Right ventricle myocardium superior (tissue), 1 donor: ENCODE measurements at regions not wholly inside any gene's neighbourhood (a gene's known extent, or its start where the extent isn't known, plus 50 kb on each side); places are given as distances from the start of the nearest gene placed in this dataset.

Source experiments
- ATAC-seq: fragments of 200-7000 bp; cut with Tn5 transposase; one replicate; pipeline ENCODE4 v1.9.1; 2020; ENCODE audit warnings: mild to moderate bottlenecking; ENCODE audit not compliant: poor library complexity
- DNase-seq: peaks from one replicate; pipeline ENCODE4 v3.0.0-alpha.2; 2020
- intact Hi-C: fragments of 100-400 bp; cut with DNase I; formaldehyde crosslinking; loops from one replicate; pipeline ENCODE4 v1.11.2; 2022
- donor health status: DM: no; HTN: yes; CAD: no; lungs with severe emphysema.

DNA sequence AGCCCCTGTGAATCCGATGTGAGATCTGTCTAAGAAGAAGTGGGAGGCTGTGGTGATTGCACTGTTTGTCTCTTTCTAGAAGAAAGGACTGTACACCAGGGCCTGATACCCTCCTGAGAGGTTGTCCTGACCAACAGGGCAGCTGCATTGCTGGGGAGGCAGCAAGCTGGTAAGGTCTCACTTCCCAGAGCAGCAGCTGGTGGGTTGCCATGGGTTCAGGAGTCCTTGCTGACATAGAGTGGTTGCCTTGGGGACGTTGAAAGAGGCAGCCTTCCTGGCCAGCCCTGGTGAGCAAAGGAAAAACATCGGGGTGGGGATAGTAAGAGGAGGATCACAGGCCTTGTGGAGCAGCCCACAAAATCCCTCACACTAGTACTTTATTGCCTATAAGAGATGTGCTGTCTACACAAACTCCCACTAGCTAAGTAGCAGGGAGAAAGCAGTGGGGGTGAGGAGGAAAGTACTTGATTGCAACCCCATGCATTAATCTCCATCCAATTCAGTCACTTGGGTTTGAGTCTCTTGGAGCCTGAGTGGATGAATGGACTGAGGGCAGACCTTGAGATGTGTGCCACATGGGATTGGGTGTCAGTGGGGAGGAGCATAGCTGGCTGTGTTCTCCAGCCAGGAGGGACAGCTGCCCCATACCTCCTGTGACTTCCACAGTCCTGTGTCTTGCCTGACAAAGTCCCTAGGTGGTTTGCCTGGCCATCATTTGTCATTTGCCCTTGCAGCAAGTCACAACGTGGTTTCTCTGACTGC lies 143.8 kb upstream of the RPL38 start:
- DNase-seq, result no peak
- no peak for ATAC-seq
- intact Hi-C loops, result no loop called here

DNA sequence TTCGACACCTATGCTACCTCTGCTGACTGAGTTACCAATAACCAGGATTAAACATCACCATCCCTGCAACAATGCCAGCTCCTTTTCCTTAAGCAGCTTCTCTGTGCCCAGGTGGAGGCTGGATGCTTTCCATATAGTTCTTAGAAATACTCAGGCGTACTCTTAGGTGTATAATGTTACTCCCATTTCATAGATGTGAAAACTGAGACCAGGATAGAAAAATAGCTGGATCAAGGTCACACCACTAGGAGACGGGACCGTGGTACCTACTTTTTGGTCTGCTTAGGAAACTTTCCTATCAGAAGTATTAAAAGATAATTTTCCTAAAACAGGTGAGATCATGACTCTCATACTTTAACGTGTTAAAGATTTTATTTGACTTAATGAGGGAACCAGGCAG lies 141.7 kb upstream of the RPL38 start:
- no peak for DNase-seq
- intact Hi-C loops, result no loop called here
- ATAC-seq, result no peak

DNA sequence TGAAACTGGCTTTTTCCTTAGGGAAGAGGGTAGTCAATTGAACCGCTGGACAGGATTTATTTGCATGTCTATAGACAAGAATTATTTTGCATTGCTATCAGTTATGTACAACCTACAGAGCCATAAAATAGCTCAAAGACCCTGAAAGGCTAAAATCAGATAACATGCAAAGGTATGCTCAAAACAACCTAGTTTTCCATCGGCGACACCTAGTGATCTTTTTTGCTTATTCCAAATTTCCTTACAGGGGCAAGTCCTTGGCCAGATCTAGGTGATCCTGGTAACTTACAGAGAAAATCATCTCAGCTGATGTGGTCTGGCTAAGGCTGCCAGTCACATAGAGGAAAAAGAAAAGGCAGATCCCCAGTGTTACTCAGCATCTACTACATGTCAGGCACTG lies 141.2 kb upstream of the RPL38 start:
- DNase-seq (no peak), ATAC-seq (no peak)
- intact Hi-C loops, result no loop called here

DNA sequence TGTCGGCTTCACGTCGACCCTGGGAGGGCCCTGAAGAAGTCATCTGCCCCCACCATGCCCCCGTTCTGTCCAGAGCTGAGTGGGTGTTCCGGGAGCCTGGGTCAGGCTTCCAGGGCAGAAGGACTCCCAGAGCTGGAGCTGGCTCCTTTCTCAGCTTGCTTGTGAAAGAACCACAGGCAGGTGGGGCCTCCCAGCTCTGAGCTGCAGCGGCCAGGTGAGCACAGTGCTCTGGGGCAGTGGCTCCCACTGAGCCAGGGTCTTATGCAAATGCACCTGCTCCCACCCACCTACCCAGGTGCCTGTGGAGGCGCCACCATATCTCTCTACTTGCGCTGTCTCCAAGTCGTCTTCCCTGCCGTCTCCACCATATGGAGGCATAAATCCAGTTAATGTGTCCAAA lies 140.0 kb upstream of the RPL38 start:
- DNase-seq, result no peak
- intact Hi-C loops, result no loop called here
- no peak for ATAC-seq

DNA sequence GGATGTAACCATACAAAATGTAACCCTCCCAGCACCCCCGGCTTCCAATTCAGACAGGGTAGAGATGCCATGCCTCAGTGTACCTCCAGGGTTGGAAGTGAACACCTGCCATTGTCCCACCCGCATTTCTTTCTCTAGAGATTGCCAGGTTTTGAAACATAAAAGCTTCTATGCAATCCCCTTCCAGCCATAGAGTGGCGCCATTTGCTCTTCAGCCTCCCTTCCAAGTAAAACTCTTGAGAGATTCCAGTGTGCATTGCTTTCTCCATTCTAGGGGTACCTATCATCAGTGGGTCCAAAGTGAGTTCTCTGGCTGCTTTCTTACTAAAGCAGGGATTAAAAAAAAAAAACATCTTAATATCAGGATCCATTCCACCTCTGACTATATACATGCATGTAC lies 133.1 kb upstream of the RPL38 start:
- intact Hi-C loops, result no loop called here
- DNase-seq, result no peak
- no peak for ATAC-seq

DNA sequence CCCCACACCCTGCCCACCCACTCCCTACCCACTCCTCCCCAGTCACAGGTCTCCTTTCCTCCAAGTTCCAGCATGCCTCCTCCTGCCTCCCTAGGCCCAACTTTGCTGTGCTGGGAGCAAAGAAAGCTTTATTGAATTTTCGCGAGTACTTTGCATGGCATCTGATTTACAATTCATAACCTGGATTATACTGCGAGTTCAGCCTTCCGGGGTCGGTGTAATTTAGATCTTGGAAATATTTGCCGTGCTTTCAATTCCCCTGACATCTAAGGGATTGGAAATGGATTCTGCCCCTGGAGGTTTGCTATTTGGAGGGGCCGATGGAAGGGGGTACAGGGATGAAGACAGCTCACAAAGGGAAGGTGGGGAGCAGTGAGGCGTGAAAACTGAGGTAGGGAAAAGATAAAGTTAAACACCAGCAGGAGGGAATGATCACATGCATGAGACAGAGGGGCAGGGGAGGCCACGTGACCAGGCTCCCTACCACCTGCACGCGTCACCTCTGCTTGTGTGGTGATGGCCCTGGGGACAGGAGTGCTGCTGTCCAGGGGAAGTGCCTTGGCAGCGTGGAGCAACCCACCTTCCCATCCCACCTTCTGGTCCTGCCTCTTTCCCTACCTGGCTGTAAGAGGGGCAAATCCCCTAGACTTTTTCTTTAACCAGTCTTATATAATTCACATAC lies 132.3 kb upstream of the RPL38 start:
- ATAC-seq (no peak), DNase-seq (no peak)
- intact Hi-C loops, result no loop called here

DNA sequence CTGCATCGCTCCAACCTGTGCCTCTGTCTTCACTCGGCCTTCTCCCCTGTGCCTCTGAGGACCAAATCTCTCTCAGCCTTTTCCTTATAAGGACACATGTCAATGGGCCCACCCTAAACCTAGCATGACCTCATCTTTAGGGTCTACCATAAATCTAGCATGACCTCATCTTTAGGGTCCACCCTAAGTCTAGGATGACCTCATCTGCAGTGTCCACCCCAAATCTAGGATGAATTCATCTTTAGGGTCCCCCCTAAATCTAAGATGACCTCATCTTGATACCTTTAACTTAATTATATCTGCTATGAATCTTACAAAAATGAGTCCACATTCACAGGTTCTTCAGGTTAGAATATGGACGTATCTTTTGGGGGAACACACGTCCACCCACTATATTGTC lies 131.1 kb upstream of the RPL38 start:
- ATAC-seq, result no peak
- DNase-seq, result no peak
- intact Hi-C loops, result no loop called here

DNA sequence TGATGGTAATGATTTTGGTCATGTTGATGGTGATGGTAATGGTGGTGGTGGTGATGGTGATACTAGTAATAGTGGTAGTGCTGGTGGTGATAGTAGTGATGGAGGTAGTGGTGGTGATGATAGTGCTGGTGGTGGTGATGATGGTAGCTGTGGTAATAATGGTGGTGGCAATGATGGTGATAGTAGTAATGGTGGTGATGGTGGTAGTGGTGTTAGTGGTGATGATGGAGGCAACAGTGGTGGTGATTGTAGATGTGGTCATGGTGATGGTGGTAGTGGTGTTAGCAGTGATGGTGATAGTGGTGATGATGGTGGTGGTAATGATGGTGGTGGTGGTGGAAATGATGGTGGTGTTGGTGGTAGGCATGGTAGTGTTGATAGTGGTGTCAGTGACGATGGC lies 127.0 kb upstream of the RPL38 start:
- intact Hi-C loops, result no loop called here
- DNase-seq, result no peak
- no peak for ATAC-seq

DNA sequence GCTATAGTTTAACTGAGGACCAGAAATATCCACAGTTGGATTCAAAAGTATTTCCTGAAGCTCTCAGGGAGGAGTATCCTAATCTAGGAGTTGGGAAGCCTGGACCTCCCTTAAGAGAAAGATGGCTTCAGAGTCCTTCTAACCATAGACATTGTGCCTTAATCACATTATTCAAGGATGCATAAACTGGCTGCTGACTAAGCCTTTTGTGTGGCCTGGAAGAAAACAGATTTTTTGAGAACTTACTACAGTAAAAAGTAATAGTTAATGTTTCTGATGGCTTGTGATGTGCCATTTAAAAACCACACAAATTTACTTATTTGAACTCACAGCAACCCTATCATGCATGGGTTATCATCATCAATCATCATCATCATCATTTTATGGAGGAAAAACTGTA lies 126.2 kb upstream of the RPL38 start:
- ATAC-seq (no peak), DNase-seq (no peak)
- intact Hi-C loops, result no loop called here

DNA sequence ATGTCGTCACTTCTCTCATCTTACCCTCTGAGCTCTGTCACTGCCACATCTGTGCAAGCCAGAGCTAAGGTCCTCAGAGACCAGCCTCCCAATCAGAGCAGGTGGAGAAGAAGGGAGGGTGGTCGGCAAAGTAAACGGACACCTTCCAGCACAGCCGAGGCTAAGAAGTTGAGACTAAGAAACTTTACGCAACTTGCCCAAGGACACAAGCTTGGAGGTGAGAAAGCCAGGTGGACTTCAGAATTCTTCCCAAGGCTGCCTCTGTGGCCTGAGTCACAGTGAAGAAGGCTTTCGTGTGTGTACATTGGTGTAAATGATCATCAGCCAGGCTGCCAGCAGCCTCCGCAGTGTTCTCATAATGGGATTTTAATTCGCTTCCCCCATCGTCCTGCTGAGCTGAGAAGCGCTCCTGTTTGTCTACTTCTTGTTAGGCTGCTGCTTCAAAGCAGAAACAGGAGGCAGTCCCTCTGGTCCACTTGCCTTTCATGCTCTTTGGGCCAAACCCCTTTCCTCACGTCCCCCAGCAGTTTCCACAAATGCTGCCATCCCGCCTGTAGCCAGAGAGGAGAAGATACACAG lies 125.0 kb upstream of the RPL38 start:
- DNase-seq (no peak), ATAC-seq (no peak)
- intact Hi-C loops, result no loop called here

DNA sequence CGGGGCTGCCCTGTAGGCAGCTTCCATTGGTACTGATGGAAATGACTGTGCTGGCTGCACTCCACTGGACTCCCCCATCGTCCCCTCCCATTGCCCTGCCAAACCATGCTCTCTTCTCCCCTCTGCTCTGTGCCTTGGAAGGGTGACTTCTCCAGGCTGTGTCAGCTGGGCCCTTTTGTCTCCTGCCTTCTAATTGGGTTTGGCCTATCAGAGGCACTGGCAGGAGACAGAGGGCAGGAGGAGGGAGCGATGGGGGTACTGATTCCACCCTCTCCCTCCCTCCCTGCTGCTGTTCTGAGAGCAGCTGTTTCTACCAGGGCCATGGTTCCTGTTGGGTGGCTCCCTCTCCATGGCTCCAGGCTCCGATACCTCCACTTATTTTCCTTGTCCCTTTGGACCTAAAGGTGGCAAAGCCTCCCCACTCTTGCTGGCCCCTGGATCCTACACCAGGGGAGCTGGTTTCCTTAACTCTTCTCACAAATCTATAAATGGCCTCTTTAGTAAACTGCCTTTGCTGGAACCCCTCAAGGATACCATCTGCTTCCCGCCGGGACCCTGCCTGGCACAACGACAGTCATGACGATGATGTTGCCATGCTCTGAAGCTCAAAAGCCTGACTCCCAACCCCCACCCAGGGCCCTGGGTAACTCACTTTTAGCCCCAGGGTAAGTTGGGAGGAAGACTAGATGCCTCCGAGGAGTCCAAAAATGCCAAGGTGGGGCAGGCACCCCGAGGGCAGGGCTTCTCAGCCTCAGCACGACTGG lies 123.8 kb upstream of the RPL38 start:
- ATAC-seq (no peak), DNase-seq (no peak)
- intact Hi-C loops, result no loop called here

DNA sequence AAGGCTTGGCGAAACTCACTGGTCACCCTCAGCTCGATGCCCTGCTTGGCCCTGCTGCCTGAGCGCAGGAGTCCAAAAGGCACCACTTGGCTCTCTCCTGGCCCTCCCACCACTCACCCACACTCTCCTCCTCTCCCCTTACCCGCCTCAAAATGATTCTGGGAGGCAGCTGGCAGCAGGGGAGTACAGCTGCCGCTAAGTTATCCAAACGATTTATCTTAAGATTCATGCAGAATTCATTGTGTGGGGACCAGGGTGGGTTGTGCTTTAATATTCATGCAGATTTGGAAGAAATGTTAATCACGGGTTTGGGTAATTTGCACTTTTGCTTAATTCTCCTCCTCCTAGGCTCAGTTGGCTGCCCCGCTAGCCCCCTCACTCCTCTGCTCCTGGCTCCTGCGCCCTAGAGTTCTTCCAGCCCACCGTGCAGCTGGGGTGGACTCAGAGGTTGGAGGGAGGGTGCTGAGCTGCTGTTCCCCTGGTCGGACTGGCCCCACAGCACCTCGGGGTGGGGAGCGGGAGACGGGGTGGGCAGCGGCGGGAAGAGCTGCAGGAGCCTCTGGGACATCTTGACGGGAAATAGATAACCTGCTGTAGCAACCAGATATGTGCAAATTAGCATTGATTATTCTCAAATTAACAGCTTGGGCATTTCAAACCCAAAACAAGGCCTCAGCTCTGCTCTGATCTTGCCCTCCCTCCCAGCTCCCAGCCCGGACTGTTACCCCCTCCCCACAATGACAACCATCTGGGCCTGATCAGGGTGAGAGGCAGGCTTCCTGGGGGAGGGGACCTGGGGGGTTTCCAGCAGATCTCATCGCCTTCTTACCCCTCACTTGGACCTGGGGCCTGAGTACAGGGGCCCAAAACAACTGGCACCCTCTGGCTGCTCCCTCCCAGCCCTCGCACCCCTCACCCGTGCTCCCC lies 122.6 kb upstream of the RPL38 start:
- intact Hi-C loops, result no loop called here
- no peak for ATAC-seq
- no peak for DNase-seq

DNA sequence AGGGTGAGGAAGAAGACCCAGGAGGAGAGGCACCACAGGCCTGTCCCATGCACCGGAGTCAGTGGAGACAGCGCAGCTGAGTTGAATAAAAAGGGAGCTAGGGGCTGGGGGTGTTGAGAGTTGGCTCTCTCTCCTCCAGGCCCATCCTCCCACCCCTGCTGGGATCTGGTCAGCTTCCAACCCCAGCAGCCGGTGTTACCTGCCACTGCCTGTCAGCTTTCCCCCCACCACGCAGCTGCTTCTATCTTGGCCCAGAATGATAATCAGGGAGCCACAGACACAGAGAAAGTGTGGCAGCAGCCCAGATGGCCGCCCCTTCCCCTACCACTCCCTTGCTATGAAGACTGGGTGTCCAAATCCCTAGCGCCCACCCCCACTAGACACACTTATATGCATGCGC lies 120.6 kb upstream of the RPL38 start:
- intact Hi-C loops, result no loop called here

DNA sequence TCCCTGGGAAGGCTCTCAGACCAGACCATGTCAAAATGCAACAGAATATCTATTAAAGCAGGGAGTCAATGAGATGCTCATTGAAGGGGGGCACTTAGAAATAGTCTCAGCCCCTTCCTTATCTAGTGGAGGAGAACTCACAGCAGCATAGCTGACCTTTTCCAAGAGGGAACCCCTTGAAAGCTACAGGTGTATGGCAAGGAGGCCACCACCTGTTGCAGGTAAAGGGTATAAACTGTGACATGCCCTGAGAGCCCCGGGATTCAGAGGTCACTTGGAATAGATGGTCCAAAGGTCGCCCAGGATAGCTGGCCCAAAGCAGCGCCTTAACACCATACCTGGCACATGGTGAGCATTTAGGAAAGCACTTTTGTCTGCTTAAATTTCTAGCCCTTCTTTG lies 120.2 kb upstream of the RPL38 start:
- ATAC-seq (no peak), DNase-seq (no peak)
- intact Hi-C loops, result no loop called here

More for the DNA sequence above, 120.6 kb upstream of the RPL38 start:
- DNase-seq (no peak), ATAC-seq (no peak)

DNA sequence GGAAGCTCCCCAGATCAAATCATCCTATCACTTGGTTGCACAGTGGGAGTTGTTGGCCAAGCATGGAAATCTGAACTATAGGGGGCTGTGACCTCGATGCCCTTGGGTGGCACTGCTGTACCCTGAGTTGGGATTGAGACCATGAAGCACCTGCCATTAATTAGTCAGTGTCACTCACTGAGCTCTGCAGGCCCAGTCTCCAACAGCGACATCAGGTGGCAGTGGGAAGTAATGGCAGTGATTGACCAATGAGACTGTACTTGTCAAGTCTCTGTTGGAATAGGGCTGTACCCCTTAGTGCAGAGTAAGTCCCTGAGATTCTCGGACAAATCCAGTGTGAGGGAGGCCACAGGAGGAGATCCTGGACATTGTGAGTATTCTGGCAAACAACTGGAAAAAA lies 118.0 kb upstream of the RPL38 start:
- intact Hi-C loops, result no loop called here
- no peak for DNase-seq

DNA sequence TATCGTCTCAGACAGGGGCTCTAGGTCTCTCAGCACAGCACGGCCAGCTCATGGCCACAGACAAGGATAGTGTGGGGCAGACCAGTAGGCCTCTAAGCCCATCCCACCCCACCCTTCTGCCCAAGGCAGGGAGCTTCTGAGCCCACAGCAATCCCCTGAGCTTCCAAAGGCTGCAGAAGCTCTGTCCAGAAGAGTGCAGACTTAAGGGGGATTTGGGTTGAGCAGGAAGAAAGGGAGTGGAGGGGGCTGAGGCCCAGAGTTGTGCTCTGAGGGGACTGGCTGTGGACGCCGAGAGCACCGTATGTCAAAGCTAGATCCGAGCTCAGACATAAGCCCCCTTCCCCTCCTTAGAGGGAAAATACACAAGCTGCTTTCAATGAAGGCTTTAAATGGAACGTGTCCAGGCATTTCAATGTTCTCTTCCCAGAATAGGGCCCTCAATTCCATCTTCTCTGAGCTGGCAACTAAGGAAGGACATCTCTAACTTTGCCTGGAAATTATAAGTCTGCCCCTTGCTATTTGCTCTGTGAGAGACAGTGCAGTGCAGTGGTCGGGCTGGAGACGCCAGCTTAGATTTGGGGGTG lies 116.4 kb upstream of the RPL38 start:
- intact Hi-C loops, result no loop called here
- no peak for DNase-seq
- ATAC-seq, result no peak

More for the DNA sequence above, 118.0 kb upstream of the RPL38 start:
- no peak for ATAC-seq

DNA sequence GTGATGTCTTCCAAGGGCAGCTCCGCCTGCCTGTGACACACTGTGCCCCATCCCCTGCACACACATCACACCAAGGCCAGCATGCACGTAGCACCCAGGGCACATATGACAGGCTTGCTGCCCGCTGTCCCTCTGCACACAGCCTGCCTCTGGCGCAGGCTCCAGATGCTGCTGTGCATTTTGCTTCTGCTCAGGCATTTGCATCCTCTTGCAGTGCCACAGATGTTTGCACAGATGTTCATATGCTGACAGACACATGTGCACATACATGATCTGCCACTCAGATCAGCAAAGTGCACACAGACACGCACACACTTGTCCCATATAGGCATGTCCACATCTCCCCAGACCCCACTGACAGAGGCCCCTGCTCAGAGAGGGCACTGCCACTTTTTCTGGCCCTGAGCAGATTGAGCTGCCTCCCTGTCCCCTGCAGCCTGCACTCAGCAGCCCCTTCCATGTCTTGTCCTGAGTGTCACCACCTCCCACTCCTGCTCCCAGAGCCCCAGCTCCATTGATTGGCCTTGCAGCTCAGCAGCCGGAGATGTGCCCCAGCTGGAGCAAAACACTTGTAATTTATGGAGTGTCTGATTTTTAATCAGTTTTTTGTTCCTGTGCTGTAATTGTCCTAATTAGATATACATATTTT lies 115.1 kb upstream of the RPL38 start:
- ATAC-seq (no peak), DNase-seq (no peak)
- intact Hi-C loops, result no loop called here

DNA sequence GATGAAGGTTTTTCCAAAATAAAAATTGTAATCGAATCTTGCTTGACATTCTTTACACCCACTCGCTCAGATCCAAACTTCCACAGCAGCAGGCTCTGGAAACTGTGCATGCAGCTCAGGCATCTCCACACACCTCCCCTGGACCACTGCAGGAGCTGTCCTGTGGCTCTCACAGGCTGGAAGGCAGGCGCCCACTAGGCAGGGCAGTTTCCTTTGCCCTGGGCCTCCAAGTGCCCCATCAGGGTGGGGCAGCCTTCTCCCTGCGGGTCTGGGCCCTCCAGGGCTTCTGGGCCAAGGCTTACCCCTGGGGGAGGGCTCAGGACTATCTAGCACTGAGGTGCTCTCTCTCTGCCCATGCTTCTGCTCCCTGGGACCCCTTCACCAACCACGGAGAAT lies 114.5 kb upstream of the RPL38 start:
- DNase-seq (no peak), ATAC-seq (no peak)
- intact Hi-C loops, result no loop called here
